ENCODE measurements at regions not wholly inside any gene's neighbourhood (a gene's known extent, or its start where the extent isn't known, plus 50 kb on each side); places are given as distances from the start of the nearest gene placed in this dataset.

DNA sequence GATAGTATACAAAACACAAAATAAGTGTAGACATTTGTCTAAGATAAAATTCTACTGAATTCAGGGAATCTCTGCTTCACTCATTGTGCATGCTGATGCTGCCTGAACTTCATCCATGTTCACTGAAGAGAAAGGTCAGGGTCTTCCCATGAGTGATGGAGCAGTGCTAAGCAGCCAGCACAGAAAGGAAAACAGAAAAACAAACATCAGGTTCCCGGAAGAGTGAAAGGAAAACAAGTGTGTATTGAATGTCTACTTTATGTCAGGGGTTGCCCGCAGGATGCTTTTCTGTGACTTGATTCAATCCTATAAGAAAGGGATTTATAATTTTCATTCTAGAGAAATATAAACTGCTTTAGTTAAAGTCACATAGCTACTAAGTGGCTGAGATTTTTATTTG lies 522.4 kb downstream of the RAB28 start:
- ATAC-seq (replicated peaks in 1 of 2) = no peak
- no peak for DNase-seq
- peaks cover 0 to 1% of the 10 kb centered on the region in 2 donors for H3K9me3 Mint-ChIP-seq
- no peaks in the 10 kb centered on the region for H3K4me1 Mint-ChIP-seq (ENCODE audit: low read depth)
- H3K36me3 Mint-ChIP-seq (ENCODE audit: insufficient read depth in 2 of 2) = peaks cover 0 to 1% of the 10 kb centered on the region in 2 donors
- H3K4me3 Mint-ChIP-seq = no peak overlapping the region
- no peaks in the 10 kb centered on the region for H3K27me3 Mint-ChIP-seq (ENCODE audit: low read depth)
- no peak overlapping the region for H3K27ac Mint-ChIP-seq

GRCh38 chr4:12958436-12958835 lies 525.7 kb downstream of the RAB28 start:
- Mint-ChIP-seq H3K4me1 (ENCODE audit: low read depth) (no peaks in the 10 kb centered on the region), H3K4me3 (no peak overlapping the region), H3K27ac (no peak overlapping the region), H3K27me3 (ENCODE audit: low read depth) (no peaks in the 10 kb centered on the region), H3K36me3 (ENCODE audit: insufficient read depth in 2 of 2) (no peaks in the 10 kb centered on the region), H3K9me3 (no peaks in the 10 kb centered on the region)
- ATAC-seq (replicated peaks in 1 of 2) (no peak), DNase-seq (no peak)

- Mint-ChIP-seq H3K27ac (no peak overlapping the region), H3K4me3 (no peak overlapping the region), H3K27me3 (ENCODE audit: low read depth) (no peaks in the 10 kb centered on the region), H3K4me1 (ENCODE audit: low read depth) (no peaks in the 10 kb centered on the region), H3K9me3 (no peaks in the 10 kb centered on the region), H3K36me3 (ENCODE audit: insufficient read depth in 2 of 2) (no peaks in the 10 kb centered on the region)
- no peak for ATAC-seq (replicated peaks in 1 of 2)
- no peak for DNase-seq
Measured at GRCh38 chr4:12957108-12957507, 527.0 kb downstream of the RAB28 start.

- ATAC-seq (replicated peaks in 1 of 2) = no peak
- no peak overlapping the region for H3K4me3 Mint-ChIP-seq
- H3K36me3 Mint-ChIP-seq (ENCODE audit: insufficient read depth in 2 of 2) = no peaks in the 10 kb centered on the region
Measured at GRCh38 chr4:12956026-12956425, 528.1 kb downstream of the RAB28 start.

GRCh38 chr4:12949719-12950490 lies 534.2 kb downstream of the RAB28 start:
- Mint-ChIP-seq H3K27ac (no peak overlapping the region), H3K36me3 (ENCODE audit: insufficient read depth in 2 of 2) (no peaks in the 10 kb centered on the region), H3K4me1 (ENCODE audit: low read depth) (no peaks in the 10 kb centered on the region), H3K9me3 (no peaks in the 10 kb centered on the region), H3K27me3 (ENCODE audit: low read depth) (no peaks in the 10 kb centered on the region), H3K4me3 (no peak overlapping the region)
- DNase-seq = no peak
- no peak for ATAC-seq (replicated peaks in 1 of 2)

More at GRCh38 chr4:12956026-12956425, 528.1 kb downstream of the RAB28 start:
- H3K4me1 Mint-ChIP-seq (ENCODE audit: low read depth) = no peaks in the 10 kb centered on the region
- no peaks in the 10 kb centered on the region for H3K9me3 Mint-ChIP-seq
- H3K27ac Mint-ChIP-seq = no peak overlapping the region
- no peaks in the 10 kb centered on the region for H3K27me3 Mint-ChIP-seq (ENCODE audit: low read depth)
- DNase-seq = no peak

GRCh38 chr4:12943069-12943468 lies 541.1 kb downstream of the RAB28 start:
- Mint-ChIP-seq H3K9me3 (peaks cover 1 to 2% of the 10 kb centered on the region in 2 donors), H3K4me3 (no peak overlapping the region), H3K27me3 (ENCODE audit: low read depth) (no peaks in the 10 kb centered on the region), H3K36me3 (ENCODE audit: insufficient read depth in 2 of 2) (no peaks in the 10 kb centered on the region), H3K4me1 (ENCODE audit: low read depth) (no peaks in the 10 kb centered on the region), H3K27ac (peak overlapping the region; percentile 62)
- no peak for ATAC-seq (replicated peaks in 1 of 2)
- no peak for DNase-seq

DNA sequence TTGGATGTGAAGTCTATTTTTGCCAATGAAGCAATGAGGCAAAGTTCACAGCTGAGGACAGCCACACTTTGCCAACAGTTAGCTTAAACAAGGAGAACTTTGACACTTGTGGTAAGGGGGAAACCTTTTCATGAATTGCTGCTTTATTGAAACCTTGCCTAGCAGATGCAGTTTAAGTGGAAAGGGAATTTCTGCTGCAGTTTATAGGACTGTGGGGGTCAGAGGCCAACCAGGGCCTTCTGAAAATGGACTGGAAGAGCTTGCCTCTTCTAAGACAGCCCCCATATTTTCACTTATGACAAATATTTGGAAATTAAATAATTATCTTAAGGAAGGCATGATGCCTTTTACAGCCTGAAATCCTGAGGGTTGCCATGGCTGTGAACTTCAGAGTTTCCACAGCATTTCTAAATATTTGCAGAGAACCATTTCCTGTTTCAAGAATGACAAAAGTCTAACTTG lies 550.3 kb downstream of the RAB28 start:
- Mint-ChIP-seq H3K4me3 (no peak overlapping the region), H3K36me3 (ENCODE audit: insufficient read depth in 2 of 2) (no peaks in the 10 kb centered on the region), H3K9me3 (peaks cover 1 to 6% of the 10 kb centered on the region in 2 donors), H3K27ac (no peak overlapping the region), H3K4me1 (ENCODE audit: low read depth) (no peaks in the 10 kb centered on the region), H3K27me3 (ENCODE audit: low read depth) (no peaks in the 10 kb centered on the region)
- DNase-seq (no peak), ATAC-seq (replicated peaks in 1 of 2) (no peak)

- H3K4me3 Mint-ChIP-seq = no peak overlapping the region
- no peaks in the 10 kb centered on the region for H3K4me1 Mint-ChIP-seq (ENCODE audit: low read depth)
- H3K36me3 Mint-ChIP-seq (ENCODE audit: insufficient read depth in 2 of 2) = no peaks in the 10 kb centered on the region
- H3K27me3 Mint-ChIP-seq (ENCODE audit: low read depth) = no peaks in the 10 kb centered on the region
- no peak for DNase-seq
- ATAC-seq (replicated peaks in 1 of 2) = no peak
- peaks cover 1 to 3% of the 10 kb centered on the region in 2 donors for H3K9me3 Mint-ChIP-seq
- H3K27ac Mint-ChIP-seq = no peak overlapping the region
Measured at GRCh38 chr4:12932203-12932788, 551.8 kb downstream of the RAB28 start.

- H3K4me3 Mint-ChIP-seq = no peak overlapping the region
- peaks cover 1 to 3% of the 10 kb centered on the region in 2 donors for H3K9me3 Mint-ChIP-seq
- no peak for ATAC-seq (replicated peaks in 1 of 2)
- no peaks in the 10 kb centered on the region for H3K4me1 Mint-ChIP-seq (ENCODE audit: low read depth)
- H3K27ac Mint-ChIP-seq = no peak overlapping the region
- no peaks in the 10 kb centered on the region for H3K27me3 Mint-ChIP-seq (ENCODE audit: low read depth)
- DNase-seq = no peak
- no peaks in the 10 kb centered on the region for H3K36me3 Mint-ChIP-seq (ENCODE audit: insufficient read depth in 2 of 2)
Measured at GRCh38 chr4:12929784-12930183, 554.4 kb downstream of the RAB28 start.

GRCh38 chr4:12928751-12929150 lies 555.4 kb downstream of the RAB28 start:
- Mint-ChIP-seq H3K9me3 (peaks cover 1 to 3% of the 10 kb centered on the region in 2 donors), H3K27me3 (ENCODE audit: low read depth) (no peaks in the 10 kb centered on the region), H3K27ac (no peak overlapping the region), H3K4me1 (ENCODE audit: low read depth) (no peaks in the 10 kb centered on the region), H3K4me3 (no peak overlapping the region), H3K36me3 (ENCODE audit: insufficient read depth in 2 of 2) (no peaks in the 10 kb centered on the region)
- ATAC-seq (replicated peaks in 1 of 2) (no peak), DNase-seq (no peak)

GRCh38 chr4:12926189-12927066 lies 557.7 kb downstream of the RAB28 start:
- Mint-ChIP-seq H3K27ac (no peak overlapping the region), H3K4me1 (ENCODE audit: low read depth) (no peaks in the 10 kb centered on the region), H3K36me3 (ENCODE audit: insufficient read depth in 2 of 2) (no peaks in the 10 kb centered on the region), H3K4me3 (no peak overlapping the region), H3K27me3 (ENCODE audit: low read depth) (no peaks in the 10 kb centered on the region), H3K9me3 (peaks cover 0 to 1% of the 10 kb centered on the region in 2 donors)
- DNase-seq = no peak
- ATAC-seq (replicated peaks in 1 of 2) = no peak

- Mint-ChIP-seq H3K4me1 (ENCODE audit: low read depth) (no peaks in the 10 kb centered on the region), H3K4me3 (no peak overlapping the region), H3K36me3 (ENCODE audit: insufficient read depth in 2 of 2) (no peaks in the 10 kb centered on the region), H3K9me3 (peaks cover 0 to 1% of the 10 kb centered on the region in 2 donors), H3K27me3 (ENCODE audit: low read depth) (no peaks in the 10 kb centered on the region), H3K27ac (no peak overlapping the region)
- DNase-seq = no peak
- no peak for ATAC-seq (replicated peaks in 1 of 2)
Measured at GRCh38 chr4:12924728-12925320, 559.3 kb downstream of the RAB28 start.

GRCh38 chr4:12924253-12924652 lies 559.9 kb downstream of the RAB28 start:
- Mint-ChIP-seq H3K4me3 (no peak overlapping the region), H3K27ac (no peak overlapping the region), H3K36me3 (ENCODE audit: insufficient read depth in 2 of 2) (no peaks in the 10 kb centered on the region), H3K4me1 (ENCODE audit: low read depth) (no peaks in the 10 kb centered on the region), H3K9me3 (no peaks in the 10 kb centered on the region), H3K27me3 (ENCODE audit: low read depth) (no peaks in the 10 kb centered on the region)
- ATAC-seq (replicated peaks in 1 of 2) (no peak), DNase-seq (no peak)
